Natural killer cell (primary cell): ENCODE measurements at regions not wholly inside any gene's neighbourhood (a gene's known extent, or its start where the extent isn't known, plus 50 kb on each side); places are given as distances from the start of the nearest gene placed in this dataset.
"Not testable (repeated sequence)": the region's sequence is repeated elsewhere in the genome, so short reads cannot be mapped to it uniquely, and the experiment has no call there.

Experiments
- ATAC-seq, 3 donors: fragments of 150-1000 bp in 2 of 3; fragments of 200-7000 bp in 1 of 3; cut with Tn5 transposase; 1 replicate in 1 of 3; 2 replicates in 2 of 3; pipeline ENCODE4 v1.10.0; 2021; ENCODE audit warnings: mild to moderate bottlenecking in 2 of 3, moderate library complexity in 2 of 3
- DNase-seq, 2 donors: peaks; one replicate each; pipeline versions ENCODE4 v3.0.0 to v3.0.0-alpha.2; 2013 to 2021; ENCODE audit warnings: mixed read lengths in 1 of 2
- H3K27ac ChIP-seq: one replicate; pipeline ENCODE4 v1.5.1; 2013; ENCODE audit warnings: mild to moderate bottlenecking, low read length
- H3K27me3 ChIP-seq: one replicate; pipeline ENCODE4 v1.6.1; 2013; ENCODE audit warnings: low read length; ENCODE audit not compliant: control insufficient read depth, insufficient read depth
- H3K36me3 ChIP-seq: one replicate; pipeline ENCODE4 v1.6.1; 2013; ENCODE audit warnings: low read length; ENCODE audit not compliant: control insufficient read depth, insufficient read depth
- H3K4me1 ChIP-seq: one replicate; pipeline ENCODE4 v1.6.1; 2013; ENCODE audit warnings: low read length; ENCODE audit not compliant: control insufficient read depth, insufficient read depth
- H3K4me3 ChIP-seq: one replicate; pipeline ENCODE4 v1.5.1; 2013; ENCODE audit warnings: low read length
- H3K9me3 ChIP-seq: one replicate; pipeline ENCODE4 v1.6.1; 2013; ENCODE audit warnings: low read length; ENCODE audit not compliant: control insufficient read depth, insufficient read depth
- H3K27ac Mint-ChIP-seq, 2 donors: one replicate each; pipeline ENCODE4 v1.8.0; 2022; ENCODE audit warnings: mild to moderate bottlenecking in 2 of 2, mixed read lengths in 2 of 2, moderate library complexity in 1 of 2
- H3K27me3 Mint-ChIP-seq, 2 donors: one replicate each; pipeline ENCODE4 v1.8.0; 2022; ENCODE audit warnings: low read depth in 2 of 2, mixed read lengths in 2 of 2
- H3K36me3 Mint-ChIP-seq: one replicate; pipeline ENCODE4 v1.8.0; 2022; ENCODE audit warnings: mixed read lengths
- H3K4me1 Mint-ChIP-seq, 2 donors: one replicate each; pipeline ENCODE4 v1.8.0; 2022; ENCODE audit warnings: mixed read lengths in 2 of 2
- H3K4me3 Mint-ChIP-seq: one replicate; pipeline ENCODE4 v1.8.0; 2022; ENCODE audit warnings: mild to moderate bottlenecking, moderate library complexity, mixed read lengths
- H3K9me3 Mint-ChIP-seq, 2 donors: one replicate each; pipeline ENCODE4 v1.8.0; 2022; ENCODE audit warnings: mixed read lengths in 2 of 2
- WGBS: methylation state at CpG from one replicate; pipeline ENCODE4 v1.1.7; 2013; ENCODE audit warnings: missing lambda C conversion rate; ENCODE audit not compliant: insufficient coverage; 5-methylcytosine and 5-hydroxymethylcytosine counted together
- intact Hi-C: fragments of 100-400 bp; cut with micrococcal nuclease; formaldehyde crosslinking; loops from one replicate; pipeline ENCODE4 v1.14.2; 2022
- TF ChIP-seq, protein P1 (sequence below): fragments of 200-600 bp; IDR thresholded peaks from one replicate; pipeline ENCODE4 v1.8.0; 2022; ENCODE audit warnings: antibody characterized with exemption

DNA sequence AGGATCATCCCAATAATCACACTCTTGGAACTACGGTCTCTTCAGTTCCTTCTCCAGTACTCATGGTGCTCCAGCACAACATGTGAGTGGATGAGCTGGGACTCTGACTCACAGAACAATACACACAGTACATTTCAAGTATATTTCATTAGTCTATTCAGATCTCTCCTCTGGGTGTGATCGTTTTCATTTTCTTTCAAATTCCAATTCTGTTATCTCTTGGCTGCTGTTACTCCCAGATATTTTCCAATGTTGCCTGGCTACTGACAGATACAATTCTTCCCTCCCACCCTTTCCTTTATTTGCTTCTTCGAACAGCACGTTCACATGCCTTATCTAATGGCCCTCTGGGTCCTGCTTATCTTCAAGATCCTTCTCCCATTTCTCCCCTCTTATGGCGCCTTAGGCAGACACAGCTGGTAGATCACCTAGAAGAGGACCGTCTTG lies 216.0 kb downstream of the ACKR3 start:
- Mint-ChIP-seq H3K36me3 (no peaks in the 10 kb centered on the region), H3K27ac (no peak overlapping the region), H3K4me1 (no peaks in the 10 kb centered on the region), H3K4me3 (no peak overlapping the region), H3K27me3 (peaks cover 15 to 59% of the 10 kb centered on the region in 2 donors), H3K9me3 (no peaks in the 10 kb centered on the region)
- H3K36me3 ChIP-seq = no peaks in the 10 kb centered on the region
- DNase-seq (no peak), ATAC-seq (no peak)
- H3K4me3 ChIP-seq = no peak overlapping the region
- no peaks in the 10 kb centered on the region for H3K4me1 ChIP-seq
- TF ChIP-seq, protein P1, sequence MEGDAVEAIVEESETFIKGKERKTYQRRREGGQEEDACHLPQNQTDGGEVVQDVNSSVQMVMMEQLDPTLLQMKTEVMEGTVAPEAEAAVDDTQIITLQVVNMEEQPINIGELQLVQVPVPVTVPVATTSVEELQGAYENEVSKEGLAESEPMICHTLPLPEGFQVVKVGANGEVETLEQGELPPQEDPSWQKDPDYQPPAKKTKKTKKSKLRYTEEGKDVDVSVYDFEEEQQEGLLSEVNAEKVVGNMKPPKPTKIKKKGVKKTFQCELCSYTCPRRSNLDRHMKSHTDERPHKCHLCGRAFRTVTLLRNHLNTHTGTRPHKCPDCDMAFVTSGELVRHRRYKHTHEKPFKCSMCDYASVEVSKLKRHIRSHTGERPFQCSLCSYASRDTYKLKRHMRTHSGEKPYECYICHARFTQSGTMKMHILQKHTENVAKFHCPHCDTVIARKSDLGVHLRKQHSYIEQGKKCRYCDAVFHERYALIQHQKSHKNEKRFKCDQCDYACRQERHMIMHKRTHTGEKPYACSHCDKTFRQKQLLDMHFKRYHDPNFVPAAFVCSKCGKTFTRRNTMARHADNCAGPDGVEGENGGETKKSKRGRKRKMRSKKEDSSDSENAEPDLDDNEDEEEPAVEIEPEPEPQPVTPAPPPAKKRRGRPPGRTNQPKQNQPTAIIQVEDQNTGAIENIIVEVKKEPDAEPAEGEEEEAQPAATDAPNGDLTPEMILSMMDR = no peak
- H3K9me3 ChIP-seq = no peaks in the 10 kb centered on the region
- intact Hi-C loops = no loop called here
- H3K27me3 ChIP-seq = peaks cover 2% of the 10 kb centered on the region
- H3K27ac ChIP-seq = no peak overlapping the region
- 84% methylated on average over 6 of the region's 6 CpGs for WGBS

DNA sequence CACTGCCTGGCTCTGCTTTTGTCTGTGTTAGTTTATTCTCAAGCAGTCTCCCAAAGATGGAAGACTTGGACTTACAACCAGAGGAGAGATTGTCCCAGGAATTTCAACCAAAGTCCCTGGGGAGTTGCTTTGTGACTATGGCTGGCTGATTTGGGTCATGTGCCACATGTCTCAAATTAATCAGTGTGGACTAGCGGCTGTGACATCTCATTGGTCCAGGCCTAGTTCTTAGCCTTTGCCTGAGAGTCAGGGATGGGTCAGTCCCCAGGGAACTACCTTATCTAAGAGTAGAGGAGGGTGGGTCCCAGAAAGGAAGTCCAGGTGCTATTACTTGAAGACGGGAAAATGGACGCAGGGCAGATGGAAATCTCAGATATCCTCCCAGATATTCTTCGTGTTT lies 217.1 kb downstream of the ACKR3 start:
- WGBS = 94% methylated on average over 4 of the region's 4 CpGs
- intact Hi-C loops = no loop called here
- H3K36me3 ChIP-seq = no peaks in the 10 kb centered on the region
- H3K27me3 ChIP-seq = peaks cover 2% of the 10 kb centered on the region
- Mint-ChIP-seq H3K27ac (no peak overlapping the region), H3K4me3 (no peak overlapping the region), H3K27me3 (peaks cover 18 to 61% of the 10 kb centered on the region in 2 donors), H3K36me3 (no peaks in the 10 kb centered on the region), H3K9me3 (no peaks in the 10 kb centered on the region), H3K4me1 (no peaks in the 10 kb centered on the region)
- DNase-seq (no peak), ATAC-seq (no peak)
- no peaks in the 10 kb centered on the region for H3K4me1 ChIP-seq
- TF ChIP-seq, protein P1 = no peak
- no peaks in the 10 kb centered on the region for H3K9me3 ChIP-seq
- no peak overlapping the region for H3K27ac ChIP-seq
- no peak overlapping the region for H3K4me3 ChIP-seq

DNA sequence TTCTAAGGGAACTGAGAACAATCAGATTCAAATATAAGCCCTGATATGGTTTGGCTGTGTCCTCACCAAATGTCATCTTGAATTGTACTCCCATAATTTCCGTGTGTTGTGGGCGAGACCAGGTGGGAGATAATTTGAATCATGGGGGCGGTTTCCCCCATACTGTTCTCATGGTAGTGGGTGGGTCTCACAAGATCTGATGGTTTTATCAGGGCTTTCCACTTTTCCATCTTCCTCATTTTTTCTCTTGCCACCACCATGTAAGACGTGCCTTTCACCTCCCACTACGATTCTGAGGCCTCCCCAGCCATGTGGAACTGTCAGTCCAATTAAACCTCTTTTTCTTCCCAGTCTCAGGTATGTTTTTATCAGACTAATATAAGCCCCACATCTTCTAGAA lies 217.8 kb downstream of the ACKR3 start:
- H3K27ac ChIP-seq, DNase-seq, ATAC-seq, intact Hi-C loops, H3K36me3 ChIP-seq, H3K4me1 ChIP-seq, H3K27me3 ChIP-seq, H3K27ac Mint-ChIP-seq, H3K9me3 ChIP-seq, H3K4me1 Mint-ChIP-seq, H3K4me3 ChIP-seq, H3K4me3 Mint-ChIP-seq, H3K9me3 Mint-ChIP-seq, H3K36me3 Mint-ChIP-seq: not testable (repeated sequence)
- peaks cover 17 to 55% of the 10 kb centered on the region in 2 donors for H3K27me3 Mint-ChIP-seq
- 77% methylated on average over 5 of the region's 5 CpGs for WGBS

DNA sequence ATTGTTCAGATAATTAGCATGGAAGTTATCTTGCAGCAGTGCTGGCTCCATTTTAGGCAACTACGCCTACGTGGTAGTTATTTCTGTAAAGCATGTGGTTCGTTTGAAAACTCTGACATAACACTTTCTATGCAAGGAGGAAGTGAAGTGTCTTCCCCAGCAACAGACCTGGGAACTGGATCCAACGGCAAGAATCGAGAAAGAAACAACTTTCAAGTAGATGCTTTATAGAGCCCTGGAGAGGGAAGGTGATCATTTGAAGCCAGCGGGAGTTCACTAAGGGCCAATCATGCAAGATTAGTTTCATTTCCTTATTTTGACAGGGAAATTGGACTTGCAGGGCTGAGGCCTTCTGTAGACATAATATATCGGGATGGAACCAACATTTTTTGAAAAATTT lies 218.3 kb downstream of the ACKR3 start:
- no peak overlapping the region for H3K27ac ChIP-seq
- no peak overlapping the region for H3K4me3 ChIP-seq
- TF ChIP-seq, protein P1 = no peak
- Mint-ChIP-seq H3K27me3 (peaks cover 17 to 55% of the 10 kb centered on the region in 2 donors), H3K9me3 (no peaks in the 10 kb centered on the region), H3K4me1 (no peaks in the 10 kb centered on the region), H3K36me3 (no peaks in the 10 kb centered on the region), H3K4me3 (no peak overlapping the region), H3K27ac (no peak overlapping the region)
- H3K36me3 ChIP-seq = no peaks in the 10 kb centered on the region
- peaks cover 2% of the 10 kb centered on the region for H3K27me3 ChIP-seq
- ATAC-seq (no peak), DNase-seq (no peak)
- 72% methylated on average over 7 of the region's 7 CpGs for WGBS
- H3K9me3 ChIP-seq = no peaks in the 10 kb centered on the region
- intact Hi-C loops = no loop called here
- H3K4me1 ChIP-seq = no peaks in the 10 kb centered on the region
